GM10248 (cell line): ENCODE measurements at regions not wholly inside any gene's neighbourhood (a gene's known extent, or its start where the extent isn't known, plus 50 kb on each side); places are given as distances from the start of the nearest gene placed in this dataset.

Source experiments
- CTCF ChIA-PET: fragments of 300-600 bp; sonication (Branson Sonifier 250); formaldehyde crosslinking; extraction: SDS; loops from one replicate; lab custom pipeline; 2021; ENCODE audit warnings: antibody characterized with exemption; lab: Yijun Ruan, JAX
- POLR2A ChIA-PET: fragments of 350-650 bp; sonication (Branson Sonifier 250); formaldehyde crosslinking; extraction: SDS; loops from one replicate; lab custom pipeline; 2020; ENCODE audit warnings: antibody characterized with exemption; lab: Yijun Ruan, JAX
- DNase-seq: peaks from one replicate; pipeline ENCODE4 v3.0.0; 2012; ENCODE audit errors: extremely low spot score
- TF ChIP-seq, protein P1 (sequence below): IDR thresholded peaks from 2 replicates; pipeline ENCODE4 v1.5.1; 2012; ENCODE audit warnings: mild to moderate bottlenecking, low read depth; ENCODE audit errors: extremely low read depth, missing control alignments, control extremely low read depth

DNA sequence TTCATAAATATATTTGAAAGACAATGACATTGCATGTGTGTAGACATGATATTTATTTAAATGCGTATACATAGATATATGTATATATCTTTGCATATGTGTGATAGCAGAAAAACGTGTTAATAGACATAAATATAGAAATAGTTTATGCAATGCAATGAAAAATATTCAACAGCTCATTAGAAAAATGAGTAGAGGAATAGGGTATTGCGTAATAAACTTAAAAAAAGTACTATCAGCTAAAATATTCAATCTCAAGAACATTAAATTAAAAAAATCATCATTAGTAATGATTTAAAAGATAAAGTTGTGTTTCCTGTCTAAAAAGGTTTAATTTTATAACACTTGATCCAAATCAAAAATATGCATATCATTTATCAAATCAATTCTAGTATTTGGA lies 2101.5 kb upstream of the TENM3 start:
- POLR2A ChIA-PET: no interaction called here
- CTCF ChIA-PET: interaction anchor here (1.9 kb wide), 1 partner anchor 16 kb away, joined by 4 read pairs; no protein-coding TSS in a partner anchor
- no peak for DNase-seq
- TF ChIP-seq, protein P1, sequence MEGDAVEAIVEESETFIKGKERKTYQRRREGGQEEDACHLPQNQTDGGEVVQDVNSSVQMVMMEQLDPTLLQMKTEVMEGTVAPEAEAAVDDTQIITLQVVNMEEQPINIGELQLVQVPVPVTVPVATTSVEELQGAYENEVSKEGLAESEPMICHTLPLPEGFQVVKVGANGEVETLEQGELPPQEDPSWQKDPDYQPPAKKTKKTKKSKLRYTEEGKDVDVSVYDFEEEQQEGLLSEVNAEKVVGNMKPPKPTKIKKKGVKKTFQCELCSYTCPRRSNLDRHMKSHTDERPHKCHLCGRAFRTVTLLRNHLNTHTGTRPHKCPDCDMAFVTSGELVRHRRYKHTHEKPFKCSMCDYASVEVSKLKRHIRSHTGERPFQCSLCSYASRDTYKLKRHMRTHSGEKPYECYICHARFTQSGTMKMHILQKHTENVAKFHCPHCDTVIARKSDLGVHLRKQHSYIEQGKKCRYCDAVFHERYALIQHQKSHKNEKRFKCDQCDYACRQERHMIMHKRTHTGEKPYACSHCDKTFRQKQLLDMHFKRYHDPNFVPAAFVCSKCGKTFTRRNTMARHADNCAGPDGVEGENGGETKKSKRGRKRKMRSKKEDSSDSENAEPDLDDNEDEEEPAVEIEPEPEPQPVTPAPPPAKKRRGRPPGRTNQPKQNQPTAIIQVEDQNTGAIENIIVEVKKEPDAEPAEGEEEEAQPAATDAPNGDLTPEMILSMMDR: no peak

DNA sequence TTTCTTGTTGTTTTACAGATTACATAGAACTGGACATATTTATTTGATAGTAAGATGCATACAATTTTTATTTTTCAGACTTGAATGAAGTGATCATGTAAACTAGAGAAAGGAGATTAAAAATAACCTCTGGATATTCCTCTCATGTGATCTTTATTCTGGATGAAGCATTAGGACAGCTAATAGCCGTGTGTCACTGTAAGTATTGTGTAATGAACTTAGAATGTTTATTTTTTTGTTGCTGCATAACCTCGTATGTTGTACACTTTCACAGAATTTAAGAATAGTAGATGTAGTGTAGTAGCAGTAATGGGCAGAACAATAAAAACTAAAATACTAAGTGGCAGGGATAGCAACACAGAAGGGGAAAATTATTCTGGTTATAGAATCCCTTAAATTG lies 2094.5 kb upstream of the TENM3 start:
- TF ChIP-seq, protein P1: no peak
- no peak for DNase-seq
- ChIA-PET CTCF (no interaction called here), POLR2A (no interaction called here)

DNA sequence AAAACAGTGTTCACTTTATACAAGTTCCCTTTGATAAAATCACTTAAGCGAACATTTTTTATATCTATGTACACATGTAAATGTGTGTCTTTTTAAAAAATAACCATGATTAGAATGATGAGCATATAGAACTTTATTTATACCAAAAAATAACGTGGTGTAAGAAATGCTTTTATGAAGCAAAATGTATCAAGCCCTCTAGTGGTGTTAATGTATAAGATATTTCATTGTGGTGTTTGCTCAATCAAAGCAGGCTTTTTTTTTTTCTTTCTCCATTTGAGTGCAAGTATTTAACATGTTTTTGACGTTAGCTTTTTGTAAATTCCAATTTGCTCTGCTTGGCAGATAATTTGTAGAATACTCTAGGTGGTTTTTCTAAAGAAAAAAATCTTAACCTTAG lies 2092.4 kb upstream of the TENM3 start:
- TF ChIP-seq, protein P1: no peak
- DNase-seq: no peak
- ChIA-PET POLR2A (no interaction called here), CTCF (no interaction called here)

DNA sequence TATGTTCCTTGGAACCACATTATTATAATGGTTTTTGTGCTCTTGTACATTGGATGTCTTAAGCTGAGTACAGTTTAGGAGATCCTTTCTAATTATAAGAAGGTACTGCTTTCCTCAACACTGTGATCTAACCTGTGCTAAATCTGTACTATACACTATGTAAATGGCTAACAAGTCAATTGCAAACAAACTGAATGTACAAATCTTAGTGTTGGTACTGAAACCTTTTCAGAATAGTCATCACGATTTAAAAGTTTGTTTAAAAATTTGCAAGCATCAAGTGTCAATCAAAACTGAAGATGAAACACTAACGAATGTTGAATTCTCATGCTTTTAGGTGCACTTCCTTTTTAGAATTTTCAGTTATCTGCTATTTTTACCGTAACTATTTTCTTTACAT lies 2090.4 kb upstream of the TENM3 start:
- no peak for DNase-seq
- ChIA-PET POLR2A (no interaction called here), CTCF (no interaction called here)
- TF ChIP-seq, protein P1: no peak

DNA sequence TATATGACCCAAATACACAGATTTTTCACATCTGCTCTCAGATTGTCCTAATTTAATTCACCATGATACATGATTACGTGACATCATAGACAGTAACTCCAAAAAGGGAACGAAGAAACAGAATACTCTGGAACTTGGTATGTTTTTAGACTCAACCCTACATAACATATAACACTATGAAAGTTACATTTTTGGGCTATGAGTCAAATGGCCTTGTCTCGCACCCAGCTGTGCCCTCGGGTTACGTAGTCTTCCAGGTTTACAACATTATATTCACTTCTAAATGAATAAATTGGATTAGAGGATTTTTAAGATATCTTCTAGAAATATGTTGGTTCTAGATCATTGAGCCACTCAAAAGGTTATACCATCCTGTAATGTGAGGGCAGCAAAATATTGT lies 2089.6 kb upstream of the TENM3 start:
- TF ChIP-seq, protein P1: no peak
- CTCF ChIA-PET: no interaction called here
- POLR2A ChIA-PET: no interaction called here
- no peak for DNase-seq

DNA sequence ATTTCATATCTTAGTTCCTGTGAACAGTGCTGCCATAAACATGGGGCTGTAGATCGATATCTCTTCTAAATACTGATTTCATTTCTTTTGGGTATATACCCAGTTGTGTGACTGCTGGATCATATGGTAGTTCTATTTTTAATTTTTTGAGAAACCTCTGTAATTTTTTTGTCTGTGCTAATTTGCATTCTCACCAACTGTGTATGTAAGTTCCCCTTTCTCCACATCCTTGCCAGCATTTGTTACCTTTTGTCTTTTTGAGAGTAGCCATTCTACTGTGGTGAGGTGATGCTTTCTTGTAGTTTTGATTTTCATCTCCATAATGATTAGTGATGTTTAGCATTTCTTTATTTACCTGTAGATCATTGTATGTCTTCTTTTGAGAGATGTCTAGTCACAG lies 2086.5 kb upstream of the TENM3 start:
- TF ChIP-seq, protein P1: no peak
- POLR2A ChIA-PET: no interaction called here
- CTCF ChIA-PET: interaction anchor here (1.0 kb wide), 1 partner anchor 15 kb away, joined by 3 read pairs; no protein-coding TSS in a partner anchor
- DNase-seq: no peak

DNA sequence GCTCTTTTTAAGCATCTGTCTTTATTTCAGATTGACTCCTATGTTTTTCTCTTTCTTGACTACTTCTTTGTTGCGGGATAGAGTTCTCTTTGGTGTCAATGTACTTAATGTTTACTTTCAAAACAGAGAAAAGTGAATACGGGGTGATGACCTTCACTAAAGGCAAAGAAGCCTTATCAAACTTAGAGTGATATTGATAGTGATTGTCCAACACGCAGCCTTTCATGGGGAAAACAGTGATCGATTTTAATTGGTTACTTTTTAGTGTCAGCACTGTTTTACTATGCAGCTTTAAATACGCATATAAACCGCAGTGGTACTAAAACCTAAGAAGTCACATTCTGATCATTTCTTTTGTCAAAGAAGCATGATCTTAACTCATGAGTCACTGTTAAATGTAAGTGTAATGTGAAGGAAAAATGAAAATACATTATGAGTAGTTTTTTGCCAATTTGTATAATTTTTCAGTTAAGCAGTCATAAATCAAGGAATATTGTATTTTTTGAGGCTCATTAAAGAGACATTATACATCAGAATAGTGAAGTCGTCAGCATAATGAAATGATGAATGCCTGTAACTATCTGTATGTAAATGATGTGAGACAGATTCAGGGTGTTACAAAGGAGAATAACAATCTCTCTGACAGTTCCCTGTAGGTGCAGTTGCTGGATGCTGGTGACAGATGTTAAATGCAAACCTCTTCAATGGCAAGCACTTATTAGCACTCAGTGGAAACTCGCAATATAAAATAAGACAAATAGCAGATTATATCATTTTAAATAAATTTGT lies 2082.8 kb upstream of the TENM3 start:
- no peak for DNase-seq
- ChIA-PET POLR2A (no interaction called here), CTCF (interaction anchor here (1.0 kb wide), 1 partner anchor 16 kb away, joined by 3 read pairs; no protein-coding TSS in a partner anchor)
- TF ChIP-seq, protein P1: no peak
